Osteoblast (primary cell): ENCODE measurements at regions not wholly inside any gene's neighbourhood (a gene's known extent, or its start where the extent isn't known, plus 50 kb on each side); places are given as distances from the start of the nearest gene placed in this dataset.

Source experiments
- DNase-seq: peaks from one replicate; pipeline ENCODE4 v3.0.0; 2011; ENCODE audit warnings: low spot score, mixed read lengths; ENCODE audit not compliant: insufficient read length; ENCODE audit errors: missing footprints
- H2AFZ ChIP-seq: 2 replicates; pipeline ENCODE4 v1.6.0; 2011; ENCODE audit warnings: mild to moderate bottlenecking, low read length
- H3K27ac ChIP-seq: 2 replicates; pipeline ENCODE4 v1.5.1; 2011; ENCODE audit warnings: mild to moderate bottlenecking, low read depth, low read length, moderate library complexity
- H3K27me3 ChIP-seq: 2 replicates; pipeline ENCODE4 v1.6.0; 2012; ENCODE audit warnings: mild to moderate bottlenecking, control low read depth, inconsistent platforms, low read length, moderate library complexity; ENCODE audit not compliant: insufficient read depth
- H3K36me3 ChIP-seq: 2 replicates; pipeline ENCODE4 v1.5.1; 2011; ENCODE audit warnings: mild to moderate bottlenecking, low read length, control low read depth, moderate library complexity; ENCODE audit not compliant: insufficient read depth
- H3K4me1 ChIP-seq: 2 replicates; pipeline ENCODE4 v1.5.1; 2011; ENCODE audit warnings: mild to moderate bottlenecking, low read length, control low read depth, moderate library complexity; ENCODE audit not compliant: insufficient read depth
- H3K4me2 ChIP-seq: 2 replicates; pipeline ENCODE4 v1.6.0; 2011; ENCODE audit warnings: mild to moderate bottlenecking, low read length; ENCODE audit not compliant: insufficient read depth
- H3K4me3 ChIP-seq: fragments of 200-600 bp; sonication (generic); 3 replicates; pipeline ENCODE4 v1.5.1; 2012; ENCODE audit warnings: mild to moderate bottlenecking, low read length, inconsistent platforms; ENCODE audit not compliant: insufficient read depth
- H3K79me2 ChIP-seq: 2 replicates; pipeline ENCODE4 v1.6.0; 2012; ENCODE audit warnings: mild to moderate bottlenecking, low read length, control low read depth, inconsistent platforms; ENCODE audit not compliant: insufficient read depth
- H3K9me3 ChIP-seq: 2 replicates; pipeline ENCODE4 v1.5.1; 2011; ENCODE audit warnings: low read depth, low read length, control low read depth
- H4K20me1 ChIP-seq: 2 replicates; pipeline ENCODE4 v1.6.0; 2012; ENCODE audit warnings: mild to moderate bottlenecking, low read length, control low read depth; ENCODE audit not compliant: insufficient read depth
- TF ChIP-seq, protein P1 (sequence below): IDR thresholded peaks from 2 replicates; pipeline ENCODE4 v1.5.1; 2011; ENCODE audit warnings: mild to moderate bottlenecking, low read depth, low read length, moderate library complexity; ENCODE audit errors: extremely low read depth

DNA sequence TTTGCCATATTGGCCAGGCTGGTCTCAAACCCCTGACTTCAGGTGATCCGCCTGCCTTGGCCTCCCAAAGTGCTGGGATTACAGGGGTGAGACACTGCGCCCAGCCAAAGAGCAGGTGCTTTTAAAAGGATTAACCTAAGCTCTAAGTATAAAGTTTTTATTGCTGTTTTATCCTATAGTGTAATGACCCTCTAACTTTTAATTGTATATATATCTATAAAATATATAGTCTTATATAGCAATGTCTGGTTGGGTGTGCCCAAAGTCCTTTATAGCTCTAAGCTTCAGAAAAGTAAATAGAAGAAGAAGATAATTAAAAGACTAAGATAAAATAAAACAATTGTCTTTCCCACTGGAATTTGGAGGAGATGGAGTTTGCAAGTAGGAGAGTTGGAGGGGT lies 73.8 kb upstream of the ATP5PO start:
- DNase-seq: no peak
- Histone ChIP-seq H3K4me1 (no peaks in the 10 kb centered on the region), H4K20me1 (no peaks in the 10 kb centered on the region), H3K36me3 (no peaks in the 10 kb centered on the region), H3K27ac (no peak overlapping the region), H3K4me2 (no peak overlapping the region), H3K79me2 (no peaks in the 10 kb centered on the region), H3K4me3 (no peak overlapping the region), H2AFZ (no peak overlapping the region), H3K9me3 (no peaks in the 10 kb centered on the region), H3K27me3 (peaks cover 9% of the 10 kb centered on the region)
- TF ChIP-seq, protein P1, sequence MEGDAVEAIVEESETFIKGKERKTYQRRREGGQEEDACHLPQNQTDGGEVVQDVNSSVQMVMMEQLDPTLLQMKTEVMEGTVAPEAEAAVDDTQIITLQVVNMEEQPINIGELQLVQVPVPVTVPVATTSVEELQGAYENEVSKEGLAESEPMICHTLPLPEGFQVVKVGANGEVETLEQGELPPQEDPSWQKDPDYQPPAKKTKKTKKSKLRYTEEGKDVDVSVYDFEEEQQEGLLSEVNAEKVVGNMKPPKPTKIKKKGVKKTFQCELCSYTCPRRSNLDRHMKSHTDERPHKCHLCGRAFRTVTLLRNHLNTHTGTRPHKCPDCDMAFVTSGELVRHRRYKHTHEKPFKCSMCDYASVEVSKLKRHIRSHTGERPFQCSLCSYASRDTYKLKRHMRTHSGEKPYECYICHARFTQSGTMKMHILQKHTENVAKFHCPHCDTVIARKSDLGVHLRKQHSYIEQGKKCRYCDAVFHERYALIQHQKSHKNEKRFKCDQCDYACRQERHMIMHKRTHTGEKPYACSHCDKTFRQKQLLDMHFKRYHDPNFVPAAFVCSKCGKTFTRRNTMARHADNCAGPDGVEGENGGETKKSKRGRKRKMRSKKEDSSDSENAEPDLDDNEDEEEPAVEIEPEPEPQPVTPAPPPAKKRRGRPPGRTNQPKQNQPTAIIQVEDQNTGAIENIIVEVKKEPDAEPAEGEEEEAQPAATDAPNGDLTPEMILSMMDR: no peak

DNA sequence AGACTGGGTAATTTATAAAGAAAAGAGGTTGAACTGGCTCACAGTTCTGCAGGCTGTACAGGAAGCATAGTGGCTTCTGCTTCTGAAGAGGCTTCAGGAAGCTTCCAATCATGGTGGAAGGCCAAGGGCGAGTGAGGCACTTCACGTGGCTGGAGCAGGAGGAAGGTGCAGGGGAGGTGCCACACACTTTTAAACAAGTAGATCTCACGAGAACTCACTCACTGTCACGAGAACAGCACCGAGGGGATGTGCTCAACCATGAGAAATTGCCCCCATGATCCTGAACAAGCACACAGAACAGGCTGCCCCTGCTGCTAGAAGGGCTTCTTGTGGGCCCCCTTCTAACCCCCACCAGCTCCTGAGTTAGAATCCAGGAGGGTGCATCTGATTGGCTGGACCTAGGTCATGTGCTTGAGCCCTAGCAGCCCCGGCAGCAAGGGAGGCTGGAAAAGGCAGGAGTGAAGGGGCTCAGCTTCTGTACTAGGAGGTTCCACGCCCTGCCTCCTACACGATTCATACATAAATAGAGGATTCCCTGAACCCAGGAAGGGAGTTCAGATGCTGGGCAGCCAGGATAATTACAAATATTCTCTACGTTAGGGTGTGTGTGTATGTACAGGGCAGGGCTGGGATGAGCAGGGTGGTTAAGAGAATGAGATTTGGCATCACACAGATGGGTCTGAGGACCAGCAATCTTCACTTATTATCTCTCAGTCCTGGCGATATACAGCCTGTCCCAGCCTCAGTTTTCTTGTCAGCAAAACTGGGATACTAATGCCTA lies 72.8 kb upstream of the ATP5PO start:
- H3K4me2 ChIP-seq: no peak overlapping the region
- no peaks in the 10 kb centered on the region for H3K36me3 ChIP-seq
- peaks cover 9% of the 10 kb centered on the region for H3K27me3 ChIP-seq

DNA sequence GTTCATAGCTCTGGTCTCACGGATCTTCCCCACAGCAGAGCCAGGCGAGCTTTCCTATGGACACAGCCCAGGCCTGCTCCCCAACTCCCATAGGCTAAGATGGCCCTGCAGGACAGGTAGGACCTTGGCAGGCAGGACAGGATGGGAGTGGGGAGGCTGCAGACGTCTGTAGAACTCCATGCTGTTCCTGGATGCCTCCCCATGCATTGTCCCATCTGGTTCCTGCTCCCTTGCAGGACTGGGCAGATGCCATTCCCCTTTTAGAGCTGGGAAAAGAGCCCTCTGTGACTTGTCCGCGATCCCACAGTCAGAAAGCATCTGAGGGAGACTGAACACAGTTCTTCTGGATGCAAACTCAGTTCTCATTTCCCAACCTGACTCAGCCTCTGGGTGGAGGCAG lies 71.9 kb upstream of the ATP5PO start:
- Histone ChIP-seq H3K36me3 (no peaks in the 10 kb centered on the region), H3K27me3 (peaks cover 9% of the 10 kb centered on the region), H3K9me3 (no peaks in the 10 kb centered on the region), H2AFZ (no peak overlapping the region), H3K4me3 (no peak overlapping the region), H3K4me1 (no peaks in the 10 kb centered on the region), H4K20me1 (no peaks in the 10 kb centered on the region), H3K79me2 (no peaks in the 10 kb centered on the region), H3K4me2 (no peak overlapping the region), H3K27ac (no peak overlapping the region)
- no peak for DNase-seq
- TF ChIP-seq, protein P1: no peak

More for the DNA sequence above, 72.8 kb upstream of the ATP5PO start:
- Histone ChIP-seq H3K4me1 (no peaks in the 10 kb centered on the region), H3K79me2 (no peaks in the 10 kb centered on the region), H4K20me1 (no peaks in the 10 kb centered on the region), H3K27ac (no peak overlapping the region), H2AFZ (no peak overlapping the region), H3K9me3 (no peaks in the 10 kb centered on the region), H3K4me3 (no peak overlapping the region)
- TF ChIP-seq, protein P1: no peak
- DNase-seq: no peak

DNA sequence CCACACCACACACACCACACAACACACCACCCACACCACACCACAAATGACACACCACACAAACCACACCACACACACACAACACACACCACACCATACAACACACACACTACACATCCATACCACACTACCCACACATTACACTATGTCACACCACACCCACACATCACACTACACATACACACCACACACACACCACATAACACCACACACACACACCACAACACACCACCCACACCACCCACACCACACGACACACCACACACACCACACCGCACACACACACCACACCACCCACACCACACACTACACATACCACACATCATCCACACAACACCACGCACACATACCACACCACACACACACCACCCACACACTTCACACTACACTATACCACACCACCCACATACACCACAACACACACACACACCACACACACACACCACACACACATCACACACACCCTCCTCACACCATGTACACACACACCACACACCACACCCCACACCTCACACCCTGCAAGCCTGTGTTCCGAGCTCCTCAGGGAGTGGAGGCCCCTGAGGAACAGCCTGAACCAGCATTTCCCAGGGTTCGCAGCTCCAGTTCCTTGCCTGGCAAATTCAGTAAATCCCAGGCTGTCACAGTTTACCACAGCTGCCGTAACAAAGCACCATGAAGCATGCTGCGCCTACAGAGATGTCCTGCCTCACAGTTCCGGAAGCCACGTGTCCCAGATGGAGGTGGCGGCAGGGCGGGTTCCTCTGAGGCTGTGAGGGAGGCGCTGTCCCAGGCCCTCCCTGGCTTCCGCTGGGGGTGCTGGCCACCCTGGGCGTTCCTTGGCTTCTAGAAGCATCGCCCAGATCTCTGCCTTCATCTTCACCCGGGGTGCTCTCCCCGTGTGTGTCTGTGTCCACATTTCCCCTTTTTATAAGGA lies 69.8 kb upstream of the ATP5PO start:
- no peak overlapping the region for H3K4me2 ChIP-seq
- no peaks in the 10 kb centered on the region for H3K9me3 ChIP-seq
- H4K20me1 ChIP-seq: no peaks in the 10 kb centered on the region
- TF ChIP-seq, protein P1: no peak
- no peaks in the 10 kb centered on the region for H3K36me3 ChIP-seq
- no peak overlapping the region for H2AFZ ChIP-seq
- no peaks in the 10 kb centered on the region for H3K79me2 ChIP-seq
- H3K27ac ChIP-seq: no peak overlapping the region
- DNase-seq: no peak
- no peaks in the 10 kb centered on the region for H3K4me1 ChIP-seq
- no peak overlapping the region for H3K4me3 ChIP-seq
- H3K27me3 ChIP-seq: peaks cover 6% of the 10 kb centered on the region
